ENCODE measurements at regions not wholly inside any gene's neighbourhood (a gene's known extent, or its start where the extent isn't known, plus 50 kb on each side); places are given as distances from the start of the nearest gene placed in this dataset.

DNA sequence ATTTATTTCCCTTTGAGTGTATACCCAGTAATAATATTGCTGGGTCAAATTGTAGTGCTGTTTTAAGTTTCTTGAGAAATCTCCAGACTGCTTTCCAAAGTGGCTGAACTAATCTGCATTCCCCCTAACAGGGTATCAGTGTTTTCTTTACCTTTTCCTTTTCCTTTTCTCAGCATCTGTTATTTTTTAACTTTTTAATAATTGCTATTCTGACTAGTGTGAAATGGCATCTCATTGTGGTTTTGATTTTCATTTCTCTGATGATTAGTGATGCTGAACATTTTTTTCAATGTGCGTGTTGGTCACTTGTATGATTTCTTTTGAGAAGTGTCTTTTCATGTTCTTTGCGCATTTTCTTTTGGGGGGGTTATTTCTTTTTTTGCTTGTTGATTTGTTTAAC lies 374.9 kb upstream of the BRINP3 start:
- Histone ChIP-seq H2AFZ (ENCODE audit: low read depth, low read length) (no peak overlapping the region), H3K27me3 (ENCODE audit: low read depth, low read length) (no peaks in the 10 kb centered on the region), H3K4me1 (ENCODE audit: low read length) (peaks cover 2% of the 10 kb centered on the region; the same call in 1 of the 2 replicates), H3K79me2 (ENCODE audit: low read length) (no peaks in the 10 kb centered on the region), H4K20me1 (ENCODE audit: insufficient read depth, low read length) (no peaks in the 10 kb centered on the region), H3K4me3 (ENCODE audit: low read length) (no peak overlapping the region), H3K9ac (ENCODE audit: low read length) (no peak overlapping the region), H3K4me2 (ENCODE audit: low read length) (no peak overlapping the region), H3K36me3 (replicated peaks; ENCODE audit: low read depth, low read length) (no peaks in the 10 kb centered on the region), H3K27ac (ENCODE audit: low read length) (no peak overlapping the region), H3K9me3 (ENCODE audit: insufficient read depth, low read length) (no peaks in the 10 kb centered on the region)
- TF ChIP-seq, protein P1, sequence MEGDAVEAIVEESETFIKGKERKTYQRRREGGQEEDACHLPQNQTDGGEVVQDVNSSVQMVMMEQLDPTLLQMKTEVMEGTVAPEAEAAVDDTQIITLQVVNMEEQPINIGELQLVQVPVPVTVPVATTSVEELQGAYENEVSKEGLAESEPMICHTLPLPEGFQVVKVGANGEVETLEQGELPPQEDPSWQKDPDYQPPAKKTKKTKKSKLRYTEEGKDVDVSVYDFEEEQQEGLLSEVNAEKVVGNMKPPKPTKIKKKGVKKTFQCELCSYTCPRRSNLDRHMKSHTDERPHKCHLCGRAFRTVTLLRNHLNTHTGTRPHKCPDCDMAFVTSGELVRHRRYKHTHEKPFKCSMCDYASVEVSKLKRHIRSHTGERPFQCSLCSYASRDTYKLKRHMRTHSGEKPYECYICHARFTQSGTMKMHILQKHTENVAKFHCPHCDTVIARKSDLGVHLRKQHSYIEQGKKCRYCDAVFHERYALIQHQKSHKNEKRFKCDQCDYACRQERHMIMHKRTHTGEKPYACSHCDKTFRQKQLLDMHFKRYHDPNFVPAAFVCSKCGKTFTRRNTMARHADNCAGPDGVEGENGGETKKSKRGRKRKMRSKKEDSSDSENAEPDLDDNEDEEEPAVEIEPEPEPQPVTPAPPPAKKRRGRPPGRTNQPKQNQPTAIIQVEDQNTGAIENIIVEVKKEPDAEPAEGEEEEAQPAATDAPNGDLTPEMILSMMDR (IDR thresholded peaks at IDR 0.05; ENCODE audit: low read depth, low read length), result no peak
- TF ChIP-seq EZH2phosphoT487 (IDR thresholded peaks at IDR 0.05; ENCODE audit: low read depth), result no peak

DNA sequence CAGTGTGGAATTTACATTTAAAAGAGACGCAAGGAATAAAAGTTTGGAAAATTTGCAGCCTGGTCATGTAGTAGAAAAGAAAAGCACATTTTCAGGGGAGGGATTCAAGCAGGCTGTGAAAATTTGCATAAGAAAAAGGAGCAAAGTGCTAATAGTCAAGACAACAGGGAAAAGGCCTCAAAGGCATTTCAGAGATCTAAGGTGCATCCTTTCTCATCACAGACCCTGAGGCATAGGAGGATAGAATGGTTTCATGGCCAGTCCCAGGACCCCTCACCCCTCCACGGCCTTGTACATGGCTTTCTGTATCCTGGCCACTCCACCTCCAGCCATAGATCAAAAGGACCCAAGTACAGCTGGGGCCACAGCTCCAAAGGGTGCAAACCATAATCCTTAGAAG lies 380.5 kb upstream of the BRINP3 start:
- no peak for TF ChIP-seq EZH2phosphoT487 (IDR thresholded peaks at IDR 0.05; ENCODE audit: low read depth)
- TF ChIP-seq, protein P1 (IDR thresholded peaks at IDR 0.05; ENCODE audit: low read depth, low read length), result no peak
- H3K27ac ChIP-seq (ENCODE audit: low read length), result no peak overlapping the region
- no peaks in the 10 kb centered on the region for H3K9me3 ChIP-seq (ENCODE audit: insufficient read depth, low read length)
- H3K4me3 ChIP-seq (ENCODE audit: low read length), result no peak overlapping the region
- no peak overlapping the region for H3K4me2 ChIP-seq (ENCODE audit: low read length)
- H3K9ac ChIP-seq (ENCODE audit: low read length), result no peak overlapping the region
- H4K20me1 ChIP-seq (ENCODE audit: insufficient read depth, low read length), result no peaks in the 10 kb centered on the region
- no peaks in the 10 kb centered on the region for H3K79me2 ChIP-seq (ENCODE audit: low read length)
- H3K27me3 ChIP-seq (ENCODE audit: low read depth, low read length), result no peaks in the 10 kb centered on the region
- H2AFZ ChIP-seq (ENCODE audit: low read depth, low read length), result no peak overlapping the region
- no peaks in the 10 kb centered on the region for H3K4me1 ChIP-seq (ENCODE audit: low read length)
- no peaks in the 10 kb centered on the region for H3K36me3 ChIP-seq (replicated peaks; ENCODE audit: low read depth, low read length)

DNA sequence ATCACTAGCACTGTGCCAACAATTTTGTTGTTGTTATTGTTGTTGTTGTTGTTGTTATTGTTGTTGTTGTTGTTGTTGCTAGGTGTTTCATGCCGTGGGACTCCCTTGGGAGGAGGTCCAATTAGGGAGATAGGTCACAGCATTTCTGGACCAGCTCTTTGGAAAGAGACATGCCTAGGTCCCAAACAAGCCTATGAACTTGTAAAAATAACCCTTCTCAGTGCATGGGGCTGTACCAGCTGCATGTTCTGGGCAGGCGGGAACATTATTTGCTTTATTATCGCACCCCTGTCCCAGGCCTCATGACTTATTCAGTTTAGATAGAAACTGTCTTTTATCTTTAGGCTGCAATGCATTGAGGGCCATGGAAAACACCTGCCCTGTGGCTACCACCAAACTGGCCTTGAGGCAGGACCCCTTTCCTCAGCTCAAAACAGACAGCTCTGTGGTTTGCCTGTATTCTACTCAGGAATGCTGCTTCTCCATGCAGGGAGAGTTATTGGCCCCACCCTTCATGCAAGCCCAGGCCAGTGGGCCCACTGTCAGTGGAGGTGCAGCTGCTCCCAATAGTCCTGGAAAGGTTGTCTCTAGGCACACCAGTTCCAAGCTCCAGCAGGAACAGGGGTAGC lies 386.5 kb upstream of the BRINP3 start:
- H3K4me1 ChIP-seq (ENCODE audit: low read length), result no peaks in the 10 kb centered on the region
- TF ChIP-seq, protein P1 (IDR thresholded peaks at IDR 0.05; ENCODE audit: low read depth, low read length), result no peak
- TF ChIP-seq EZH2phosphoT487 (IDR thresholded peaks at IDR 0.05; ENCODE audit: low read depth), result no peak
- H2AFZ ChIP-seq (ENCODE audit: low read depth, low read length), result no peak overlapping the region; the same call in 1 of the 2 replicates
- H3K36me3 ChIP-seq (replicated peaks; ENCODE audit: low read depth, low read length), result no peaks in the 10 kb centered on the region
- no peak overlapping the region for H3K4me2 ChIP-seq (ENCODE audit: low read length)
- H4K20me1 ChIP-seq (ENCODE audit: insufficient read depth, low read length), result no peaks in the 10 kb centered on the region
- H3K4me3 ChIP-seq (ENCODE audit: low read length), result no peak overlapping the region
- no peaks in the 10 kb centered on the region for H3K9me3 ChIP-seq (ENCODE audit: insufficient read depth, low read length)
- no peak overlapping the region for H3K27ac ChIP-seq (ENCODE audit: low read length)
- H3K27me3 ChIP-seq (ENCODE audit: low read depth, low read length), result no peaks in the 10 kb centered on the region
- H3K9ac ChIP-seq (ENCODE audit: low read length), result no peak overlapping the region
- H3K79me2 ChIP-seq (ENCODE audit: low read length), result no peaks in the 10 kb centered on the region

DNA sequence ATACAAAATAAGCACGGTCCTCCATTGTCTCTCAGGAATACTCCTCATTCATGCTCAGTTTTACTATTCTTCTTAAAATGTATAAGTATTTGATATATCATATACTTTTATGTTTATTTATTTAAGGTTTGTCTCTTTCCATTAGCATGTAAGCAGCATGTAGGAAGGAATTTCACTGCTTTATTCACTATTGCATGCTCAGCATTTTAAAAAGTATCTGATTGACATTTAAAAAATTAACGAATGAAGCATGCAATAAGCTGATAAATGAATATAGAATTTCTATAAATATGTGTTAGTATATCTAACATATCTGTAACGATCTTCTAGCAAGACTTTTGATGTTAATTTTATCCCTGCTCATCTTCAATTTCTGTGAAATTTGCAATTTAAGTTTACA lies 402.7 kb upstream of the BRINP3 start:
- H2AFZ ChIP-seq (ENCODE audit: low read depth, low read length), result no peak overlapping the region
- TF ChIP-seq EZH2phosphoT487 (IDR thresholded peaks at IDR 0.05; ENCODE audit: low read depth), result no peak
- no peaks in the 10 kb centered on the region for H3K27me3 ChIP-seq (ENCODE audit: low read depth, low read length)
- no peaks in the 10 kb centered on the region for H4K20me1 ChIP-seq (ENCODE audit: insufficient read depth, low read length)
- no peak overlapping the region for H3K27ac ChIP-seq (ENCODE audit: low read length)
- H3K4me1 ChIP-seq (ENCODE audit: low read length), result no peaks in the 10 kb centered on the region
- H3K79me2 ChIP-seq (ENCODE audit: low read length), result no peaks in the 10 kb centered on the region
- no peak overlapping the region for H3K4me2 ChIP-seq (ENCODE audit: low read length)
- no peaks in the 10 kb centered on the region for H3K36me3 ChIP-seq (replicated peaks; ENCODE audit: low read depth, low read length)
- no peaks in the 10 kb centered on the region for H3K9me3 ChIP-seq (ENCODE audit: insufficient read depth, low read length)
- H3K4me3 ChIP-seq (ENCODE audit: low read length), result no peak overlapping the region
- H3K9ac ChIP-seq (ENCODE audit: low read length), result no peak overlapping the region
